22Rv1 (cell line): ENCODE measurements at regions not wholly inside any gene's neighbourhood (a gene's known extent, or its start where the extent isn't known, plus 50 kb on each side); places are given as distances from the start of the nearest gene placed in this dataset.

Experiments
- ZFX ChIP-seq: fragments of 450-650 bp; IDR thresholded peaks from 2 replicates; pipeline ENCODE4 v1.6.1; 2017; ENCODE audit warnings: antibody characterized with exemption, borderline replicate concordance
- TF ChIP-seq, protein P1 (sequence below): fragments of 450-650 bp; IDR thresholded peaks from 2 replicates; pipeline ENCODE4 v1.5.1; 2017; ENCODE audit warnings: mild to moderate bottlenecking

GRCh38 chr5:154686490-154686889 lies 68.7 kb upstream of the LARP1 start:
- TF ChIP-seq, protein P1, sequence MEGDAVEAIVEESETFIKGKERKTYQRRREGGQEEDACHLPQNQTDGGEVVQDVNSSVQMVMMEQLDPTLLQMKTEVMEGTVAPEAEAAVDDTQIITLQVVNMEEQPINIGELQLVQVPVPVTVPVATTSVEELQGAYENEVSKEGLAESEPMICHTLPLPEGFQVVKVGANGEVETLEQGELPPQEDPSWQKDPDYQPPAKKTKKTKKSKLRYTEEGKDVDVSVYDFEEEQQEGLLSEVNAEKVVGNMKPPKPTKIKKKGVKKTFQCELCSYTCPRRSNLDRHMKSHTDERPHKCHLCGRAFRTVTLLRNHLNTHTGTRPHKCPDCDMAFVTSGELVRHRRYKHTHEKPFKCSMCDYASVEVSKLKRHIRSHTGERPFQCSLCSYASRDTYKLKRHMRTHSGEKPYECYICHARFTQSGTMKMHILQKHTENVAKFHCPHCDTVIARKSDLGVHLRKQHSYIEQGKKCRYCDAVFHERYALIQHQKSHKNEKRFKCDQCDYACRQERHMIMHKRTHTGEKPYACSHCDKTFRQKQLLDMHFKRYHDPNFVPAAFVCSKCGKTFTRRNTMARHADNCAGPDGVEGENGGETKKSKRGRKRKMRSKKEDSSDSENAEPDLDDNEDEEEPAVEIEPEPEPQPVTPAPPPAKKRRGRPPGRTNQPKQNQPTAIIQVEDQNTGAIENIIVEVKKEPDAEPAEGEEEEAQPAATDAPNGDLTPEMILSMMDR: no peak
- no peak for TF ChIP-seq ZFX
